ENCODE measurements at regions not wholly inside any gene's neighbourhood (a gene's known extent, or its start where the extent isn't known, plus 50 kb on each side); places are given as distances from the start of the nearest gene placed in this dataset.
"Not testable (repeated sequence)": the region's sequence is repeated elsewhere in the genome, so short reads cannot be mapped to it uniquely, and the experiment has no call there.

DNA sequence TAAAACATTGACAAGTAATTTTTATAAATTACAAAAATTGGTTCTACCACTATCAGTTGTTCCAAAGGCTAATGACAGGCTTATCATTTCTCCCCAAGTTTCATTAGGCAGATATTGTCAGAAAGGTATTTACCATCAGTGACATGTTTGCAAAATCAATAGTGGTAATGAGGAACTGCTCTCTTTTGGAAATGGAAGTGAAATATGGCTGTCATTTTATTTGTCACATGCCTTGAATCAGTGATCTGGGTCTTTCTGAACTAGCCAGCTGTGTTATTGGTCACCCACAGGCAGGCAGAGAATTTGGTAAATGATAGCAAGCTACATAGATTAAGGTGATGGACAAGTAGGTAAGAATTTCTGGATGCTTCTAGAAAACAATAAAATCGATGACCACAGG is 268.0 kb upstream of the ARHGEF26 start:
- H3K27ac ChIP-seq, result no peak overlapping the region
- intact Hi-C loops (cut with DNase I), result no loop called here
- no peaks in the 10 kb centered on the region for H3K4me1 ChIP-seq
- H3K4me3 ChIP-seq, result no peak overlapping the region
- H3K36me3 ChIP-seq, result no peaks in the 10 kb centered on the region
- no peak for DNase-seq
- TF ChIP-seq, protein P1, sequence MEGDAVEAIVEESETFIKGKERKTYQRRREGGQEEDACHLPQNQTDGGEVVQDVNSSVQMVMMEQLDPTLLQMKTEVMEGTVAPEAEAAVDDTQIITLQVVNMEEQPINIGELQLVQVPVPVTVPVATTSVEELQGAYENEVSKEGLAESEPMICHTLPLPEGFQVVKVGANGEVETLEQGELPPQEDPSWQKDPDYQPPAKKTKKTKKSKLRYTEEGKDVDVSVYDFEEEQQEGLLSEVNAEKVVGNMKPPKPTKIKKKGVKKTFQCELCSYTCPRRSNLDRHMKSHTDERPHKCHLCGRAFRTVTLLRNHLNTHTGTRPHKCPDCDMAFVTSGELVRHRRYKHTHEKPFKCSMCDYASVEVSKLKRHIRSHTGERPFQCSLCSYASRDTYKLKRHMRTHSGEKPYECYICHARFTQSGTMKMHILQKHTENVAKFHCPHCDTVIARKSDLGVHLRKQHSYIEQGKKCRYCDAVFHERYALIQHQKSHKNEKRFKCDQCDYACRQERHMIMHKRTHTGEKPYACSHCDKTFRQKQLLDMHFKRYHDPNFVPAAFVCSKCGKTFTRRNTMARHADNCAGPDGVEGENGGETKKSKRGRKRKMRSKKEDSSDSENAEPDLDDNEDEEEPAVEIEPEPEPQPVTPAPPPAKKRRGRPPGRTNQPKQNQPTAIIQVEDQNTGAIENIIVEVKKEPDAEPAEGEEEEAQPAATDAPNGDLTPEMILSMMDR (IDR thresholded peaks at IDR 0.05), result no peak
- no peaks in the 10 kb centered on the region for H3K27me3 ChIP-seq (ENCODE audit: low read depth)
- H3K9me3 ChIP-seq, result no peaks in the 10 kb centered on the region
- no peak for ATAC-seq

- Histone ChIP-seq H3K36me3 (no peaks in the 10 kb centered on the region), H3K27me3 (ENCODE audit: low read depth) (no peaks in the 10 kb centered on the region), H3K4me1 (no peaks in the 10 kb centered on the region), H3K4me3 (no peak overlapping the region), H3K27ac (no peak overlapping the region), H3K9me3 (no peaks in the 10 kb centered on the region)
- ATAC-seq (no peak), DNase-seq (no peak)
- TF ChIP-seq, protein P1 (IDR thresholded peaks at IDR 0.05), result no peak
- intact Hi-C loops (cut with DNase I), result no loop called here
Measured at GRCh38 chr3:153855772-153856171, 265.4 kb upstream of the ARHGEF26 start.

DNA sequence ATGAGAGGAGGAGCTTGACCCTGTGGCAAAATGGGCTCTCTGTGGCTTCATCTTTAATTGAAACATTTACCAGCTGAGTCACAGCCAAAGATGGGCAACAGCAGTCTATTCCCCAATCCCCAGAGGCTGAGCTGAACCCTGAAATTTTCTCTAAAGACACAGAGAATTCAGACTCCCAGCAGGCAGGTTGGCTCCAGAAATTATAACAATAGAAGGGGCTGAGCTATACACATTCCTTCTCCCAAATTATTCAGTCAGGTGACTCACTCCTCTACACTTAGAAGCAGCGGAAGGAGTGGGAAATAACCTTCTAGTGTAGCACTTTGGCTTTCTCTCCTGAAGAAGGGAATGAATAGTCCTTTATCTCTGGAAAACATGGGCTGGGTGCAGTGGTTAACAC is 264.3 kb upstream of the ARHGEF26 start:
- DNase-seq, result no peak
- no peak for ATAC-seq
- Histone ChIP-seq H3K27ac (no peak overlapping the region), H3K36me3 (no peaks in the 10 kb centered on the region), H3K4me3 (no peak overlapping the region), H3K27me3 (ENCODE audit: low read depth) (no peaks in the 10 kb centered on the region), H3K9me3 (no peaks in the 10 kb centered on the region), H3K4me1 (no peaks in the 10 kb centered on the region)
- TF ChIP-seq, protein P1 (IDR thresholded peaks at IDR 0.05), result no peak
- intact Hi-C loops (cut with DNase I), result no loop called here

DNA sequence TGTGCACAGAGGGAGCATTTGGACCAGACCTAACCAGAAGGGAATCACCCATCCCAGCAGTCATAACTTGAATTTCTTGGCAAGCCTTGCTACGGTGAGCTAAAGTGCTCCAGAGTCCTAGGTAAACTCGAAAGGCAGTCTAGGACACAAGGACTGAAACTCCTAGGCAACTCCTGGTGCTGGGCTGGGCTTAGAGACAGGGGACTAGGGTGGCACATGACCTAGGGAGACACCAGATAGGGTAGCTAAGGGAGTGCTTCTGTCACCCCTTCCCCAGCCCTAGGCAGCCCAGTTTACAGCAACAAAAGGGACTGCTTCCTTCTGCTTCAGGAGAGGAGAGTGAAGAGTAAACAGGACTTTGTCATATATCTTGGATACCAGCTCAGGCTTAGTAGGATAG is 256.4 kb upstream of the ARHGEF26 start:
- no peaks in the 10 kb centered on the region for H3K27me3 ChIP-seq (ENCODE audit: low read depth)
- H3K4me3 ChIP-seq, result no peak overlapping the region
- H3K9me3 ChIP-seq, result no peaks in the 10 kb centered on the region
- H3K36me3 ChIP-seq, result no peaks in the 10 kb centered on the region
- peak in 1 of 2 donors; percentile 25 for ATAC-seq
- TF ChIP-seq, protein P1 (IDR thresholded peaks at IDR 0.05), result no peak
- intact Hi-C loops (cut with DNase I), result no loop called here
- no peaks in the 10 kb centered on the region for H3K4me1 ChIP-seq
- H3K27ac ChIP-seq, result no peak overlapping the region
- DNase-seq, result no peak

DNA sequence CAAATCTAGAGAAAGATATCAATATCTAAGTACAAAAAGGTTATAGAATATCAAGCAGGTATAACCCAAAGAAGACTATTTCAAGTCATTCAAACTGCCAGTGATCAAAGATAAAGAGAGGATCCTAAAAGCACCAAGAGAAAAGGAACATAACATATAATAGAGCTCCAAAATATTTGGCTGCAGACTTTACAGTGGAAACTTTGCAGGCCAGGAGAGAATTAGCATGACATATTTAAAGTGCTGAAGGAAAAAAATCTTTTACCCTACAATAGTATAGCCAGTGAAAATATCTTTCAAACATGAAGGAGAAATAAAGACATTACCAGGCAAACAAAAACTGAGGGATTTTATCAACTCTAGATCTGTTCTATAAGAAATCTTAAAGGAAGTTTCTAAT is 254.3 kb upstream of the ARHGEF26 start:
- Histone ChIP-seq H3K27ac (no peak overlapping the region), H3K4me3 (no peak overlapping the region), H3K9me3 (no peaks in the 10 kb centered on the region), H3K4me1 (no peaks in the 10 kb centered on the region), H3K27me3 (ENCODE audit: low read depth) (no peaks in the 10 kb centered on the region), H3K36me3 (no peaks in the 10 kb centered on the region)
- TF ChIP-seq, protein P1 (IDR thresholded peaks at IDR 0.05), result no peak
- ATAC-seq (no peak), DNase-seq (no peak)
- intact Hi-C loops (cut with DNase I), result no loop called here

DNA sequence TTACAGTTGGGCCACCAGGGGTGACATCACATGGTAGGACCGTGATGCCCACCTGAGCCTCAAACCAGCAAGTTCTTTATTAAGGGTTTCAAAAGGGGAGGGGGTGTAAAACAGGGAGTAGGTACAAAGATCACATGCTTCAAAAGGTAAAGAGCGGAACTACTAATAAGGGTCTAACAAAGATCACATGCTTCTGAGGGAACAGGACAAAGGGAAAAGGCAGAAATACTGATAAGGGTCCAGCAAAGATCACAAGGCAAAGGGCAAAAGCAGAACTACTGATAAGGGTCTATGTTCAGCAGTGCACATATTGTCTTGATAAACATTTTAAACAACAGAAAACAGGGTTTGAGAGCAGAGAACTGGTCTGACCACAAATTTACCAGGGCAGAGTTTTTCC is 246.8 kb upstream of the ARHGEF26 start:
- H3K36me3 ChIP-seq; H3K4me3 ChIP-seq; ATAC-seq; H3K27me3 ChIP-seq (ENCODE audit: low read depth); H3K4me1 ChIP-seq; intact Hi-C loops (cut with DNase I); H3K9me3 ChIP-seq; H3K27ac ChIP-seq; DNase-seq: not testable (repeated sequence)
